NCI-H748 (cell line): ENCODE measurements at regions not wholly inside any gene's neighbourhood (a gene's known extent, or its start where the extent isn't known, plus 50 kb on each side); places are given as distances from the start of the nearest gene placed in this dataset.
A peak's percentile ranks its signal among the peaks of the same experiment; 100 is the strongest.

ENCODE experiments used
- DNase-seq: peaks from one replicate; lab custom pipeline; 2025; ENCODE audit not compliant: unreplicated experiment; lab: John Stamatoyannopoulos, UW

DNA sequence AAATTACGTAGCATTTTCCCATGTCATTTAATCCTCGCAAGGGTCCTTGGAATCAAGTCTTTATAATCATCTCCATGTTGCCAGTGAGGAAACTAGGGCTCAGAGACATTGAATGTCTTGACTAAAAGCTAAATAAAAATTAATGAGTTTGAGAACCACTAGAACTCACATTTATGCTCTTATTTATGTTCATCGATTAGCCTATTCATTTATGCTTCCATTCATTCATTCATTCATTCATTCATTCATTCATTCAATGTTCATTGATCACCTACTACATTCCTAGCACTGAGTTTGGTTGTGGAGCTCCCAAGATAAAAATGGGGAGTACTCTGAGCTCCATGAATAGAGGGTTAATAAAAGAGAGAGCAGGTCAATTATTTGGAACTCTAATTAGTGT lies 59.7 kb downstream of the KCNA1 start:
- DNase-seq = no peak

DNA sequence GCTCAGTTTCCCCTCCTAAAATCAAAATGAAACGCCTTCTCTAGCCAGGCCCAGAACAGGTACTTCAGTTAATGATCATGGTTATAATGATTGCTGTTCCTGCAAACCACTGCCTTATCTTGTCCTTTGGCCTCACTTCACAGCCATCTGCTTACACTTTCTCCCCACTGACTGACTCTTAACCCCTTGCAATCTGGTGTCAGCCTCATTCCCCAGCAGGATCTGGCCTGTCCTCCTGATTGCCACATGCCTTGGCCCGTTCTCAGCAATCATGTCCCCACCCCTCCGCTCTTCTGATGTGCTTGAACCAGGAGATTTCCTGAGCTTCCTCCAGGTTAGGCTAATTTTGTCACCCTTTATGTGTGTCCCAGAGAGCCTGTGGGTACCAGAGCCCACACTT lies 64.5 kb downstream of the KCNA1 start:
- DNase-seq = no peak

DNA sequence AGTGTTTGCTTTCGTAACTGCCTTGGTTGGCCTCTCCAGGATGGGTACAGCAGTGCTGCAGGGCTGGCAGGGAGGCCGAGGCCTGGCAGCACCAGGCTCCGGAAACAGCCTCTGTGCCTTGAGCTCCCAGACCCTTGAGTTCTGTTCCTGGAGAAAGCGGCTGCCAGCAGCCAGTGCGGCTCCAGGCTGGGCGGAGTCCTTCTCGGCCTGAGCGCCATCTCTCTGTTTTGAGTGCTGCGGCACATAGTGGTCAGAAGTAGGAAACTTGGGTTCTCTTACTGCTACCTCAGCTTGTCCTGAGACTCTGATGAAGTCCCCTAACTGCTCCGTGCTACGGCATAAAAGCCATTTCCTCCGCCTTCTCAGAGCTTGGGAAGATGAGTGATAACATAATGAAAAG lies 65.9 kb downstream of the KCNA1 start:
- DNase-seq = no peak

DNA sequence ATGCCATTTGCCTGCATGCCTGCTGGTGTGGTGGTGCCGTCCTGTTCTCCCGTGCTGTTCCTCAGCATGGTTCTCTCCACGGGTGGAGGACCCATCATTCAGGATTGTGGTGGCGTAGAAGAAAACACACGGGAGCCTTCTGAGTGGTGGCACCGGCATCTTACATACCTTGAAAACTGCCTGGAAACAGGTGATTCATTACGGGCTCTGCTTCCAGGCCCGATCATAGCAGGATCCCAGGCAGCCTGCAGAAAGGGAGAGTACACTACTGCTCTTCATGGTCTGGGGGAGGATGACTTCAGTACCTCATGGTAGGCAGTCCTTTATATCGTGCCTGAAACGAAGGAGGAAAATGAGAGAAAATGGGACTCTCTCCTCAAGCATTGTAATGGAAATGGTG lies 66.6 kb upstream of the KCNA5 start:
- no peak for DNase-seq

DNA sequence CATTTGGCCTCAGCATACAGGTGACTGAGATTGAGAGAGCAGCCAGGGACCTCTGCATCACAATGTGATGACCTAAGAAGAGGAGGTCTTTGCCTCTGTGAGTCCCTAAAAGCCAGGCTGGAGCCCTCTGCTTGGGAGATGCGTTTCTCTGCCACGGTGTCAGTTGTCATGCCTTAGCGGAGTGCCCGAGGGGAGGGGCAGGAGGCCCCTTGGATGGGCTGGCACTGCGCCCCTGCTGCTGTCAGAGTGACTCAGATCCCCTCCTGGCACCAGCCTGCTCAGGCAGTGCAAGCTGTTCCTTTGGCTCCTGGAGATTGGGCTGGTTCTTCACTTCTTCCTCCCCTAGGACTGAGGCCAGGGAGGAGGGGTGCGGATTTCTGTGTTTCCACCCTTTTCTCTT lies 64.9 kb upstream of the KCNA5 start:
- DNase-seq = no peak

DNA sequence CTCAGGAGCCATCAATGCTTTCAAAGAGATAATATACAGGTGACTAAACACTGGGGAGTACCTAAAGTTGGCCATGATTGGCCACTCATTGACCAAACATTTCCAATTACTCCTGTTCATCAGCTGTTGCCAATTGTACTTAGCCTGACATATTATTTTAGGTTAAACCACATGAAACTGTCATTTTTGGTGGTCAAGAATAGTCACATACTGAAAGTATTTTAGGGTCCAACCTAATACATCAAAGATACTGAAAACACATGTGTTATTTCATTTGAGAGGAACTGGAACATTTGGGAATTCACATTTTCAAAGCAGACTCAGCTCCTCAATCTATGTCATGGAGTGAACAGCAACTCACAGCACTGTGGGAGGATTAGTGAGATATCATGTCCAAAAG lies 63.9 kb upstream of the KCNA5 start:
- DNase-seq = no peak

DNA sequence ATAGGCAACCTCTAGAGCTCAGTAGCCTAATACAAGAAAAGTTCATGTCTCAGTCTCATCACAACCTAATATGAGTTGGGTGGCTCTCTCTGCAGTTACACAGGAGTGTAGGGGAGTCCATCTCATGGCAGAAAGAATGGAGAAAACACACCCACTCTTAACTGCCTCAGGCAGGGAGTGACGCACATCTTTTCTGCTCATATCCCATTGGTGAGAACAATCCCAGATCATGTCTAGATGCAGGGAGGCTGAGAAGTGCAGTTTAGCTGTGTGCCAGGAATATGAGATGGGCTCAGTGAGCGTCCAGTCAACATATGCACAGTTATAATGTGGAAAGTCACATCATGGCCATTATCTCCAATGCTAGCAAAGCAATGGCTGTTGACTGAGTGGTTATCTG lies 59.3 kb upstream of the KCNA5 start:
- no peak for DNase-seq

DNA sequence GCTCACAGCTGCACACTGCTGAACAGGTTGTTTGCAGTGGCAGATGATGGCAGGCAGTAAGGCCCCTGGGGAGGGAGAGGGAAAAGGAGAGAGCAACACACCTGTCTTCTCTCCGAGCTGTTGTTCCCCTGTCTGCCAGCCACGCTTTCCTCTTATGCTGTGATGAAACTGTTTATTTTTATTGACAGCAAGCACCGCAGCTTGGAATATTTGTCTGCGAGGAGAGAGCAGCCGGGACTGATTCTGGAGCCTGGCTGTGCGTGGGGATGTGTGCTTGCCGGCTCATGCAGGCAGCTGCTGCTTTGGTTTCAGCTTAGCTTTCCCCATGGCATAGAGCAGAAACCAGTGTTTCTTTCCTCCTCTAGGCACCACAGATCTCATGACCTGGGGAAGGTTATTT lies 58.7 kb upstream of the KCNA5 start:
- peak; percentile 77 for DNase-seq

DNA sequence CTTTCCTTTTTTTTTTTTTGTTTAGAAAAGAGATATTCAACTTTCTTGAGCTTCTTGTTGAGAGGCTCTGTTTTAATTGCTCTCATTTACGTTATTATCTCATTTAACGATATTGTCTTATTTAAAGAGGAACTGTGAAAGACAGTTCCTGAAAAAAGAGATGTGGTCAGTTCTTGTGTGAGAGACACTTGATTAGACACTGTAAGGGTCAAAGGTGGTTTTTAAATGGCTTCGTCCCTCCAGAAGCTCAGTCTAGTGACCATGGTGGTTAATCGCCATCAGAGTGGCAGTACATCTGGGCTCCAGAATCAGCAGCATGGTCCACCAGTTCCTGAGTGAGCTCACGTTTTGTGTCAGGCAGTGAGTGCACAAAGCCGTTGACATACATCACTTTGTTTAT lies 57.9 kb upstream of the KCNA5 start:
- no peak for DNase-seq

DNA sequence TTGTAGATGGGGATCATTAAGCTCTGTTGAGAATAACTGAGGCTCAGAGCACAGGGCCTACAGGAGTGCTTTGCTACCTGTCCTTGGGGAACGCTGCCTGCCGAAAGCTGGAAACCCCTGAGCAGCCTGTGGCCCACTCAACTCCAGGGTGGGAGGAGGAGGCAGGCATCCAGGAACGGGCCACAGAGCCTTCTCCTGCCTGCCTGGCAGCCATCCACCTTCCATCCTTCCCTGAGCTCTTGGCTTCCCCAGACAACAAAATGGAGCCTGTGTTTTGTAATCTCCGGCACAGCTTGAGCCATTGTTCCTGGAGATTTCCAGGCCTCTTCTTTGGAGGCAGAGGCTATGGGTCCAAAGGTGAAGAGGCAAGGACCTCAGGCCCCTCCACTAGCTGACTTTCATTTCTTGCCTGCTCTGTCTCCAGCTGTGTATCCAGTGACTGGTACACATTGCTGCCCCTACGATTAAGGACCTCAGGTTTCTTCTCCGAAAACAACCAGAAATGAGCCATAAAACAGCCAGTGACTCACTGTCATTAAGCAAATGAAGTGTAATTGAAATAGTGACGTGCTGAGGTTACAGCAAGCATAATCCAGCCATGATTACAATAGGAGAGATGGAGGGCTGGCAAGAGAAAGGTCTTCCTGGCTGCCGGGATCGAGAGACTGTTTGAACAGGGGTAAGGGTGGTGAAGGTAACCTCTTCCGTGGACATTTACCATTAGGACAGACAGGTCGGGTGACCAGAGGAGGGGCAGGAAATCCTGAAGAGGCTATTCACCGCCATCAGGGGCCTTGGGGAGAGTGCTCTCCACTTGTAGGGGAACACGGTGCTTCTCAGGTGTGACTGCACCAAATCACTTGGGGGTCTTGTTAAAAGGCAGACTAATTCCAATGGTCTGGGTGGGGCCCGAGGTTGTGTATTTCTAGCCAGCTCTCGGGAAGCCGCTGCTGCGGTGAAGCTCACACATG lies 56.3 kb upstream of the KCNA5 start:
- DNase-seq = peak; percentile 82

DNA sequence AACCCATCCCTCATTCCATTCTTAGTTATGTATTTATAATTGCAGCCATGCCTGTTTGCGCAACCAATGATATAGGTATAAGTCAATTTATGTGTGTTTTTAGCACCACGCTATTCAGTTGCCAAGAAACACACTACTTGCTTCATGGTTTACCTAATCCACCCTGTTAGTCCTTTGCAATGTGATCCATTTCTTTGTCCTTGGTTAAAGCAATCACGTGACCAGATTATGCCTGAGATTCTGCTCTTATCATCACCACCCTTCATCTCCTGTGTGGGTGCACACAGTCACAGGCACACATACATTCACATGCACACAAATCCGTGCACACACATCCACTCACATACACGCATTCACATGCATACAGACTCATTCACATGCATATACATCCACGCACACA lies 52.3 kb upstream of the KCNA5 start:
- peak; percentile 97 for DNase-seq

DNA sequence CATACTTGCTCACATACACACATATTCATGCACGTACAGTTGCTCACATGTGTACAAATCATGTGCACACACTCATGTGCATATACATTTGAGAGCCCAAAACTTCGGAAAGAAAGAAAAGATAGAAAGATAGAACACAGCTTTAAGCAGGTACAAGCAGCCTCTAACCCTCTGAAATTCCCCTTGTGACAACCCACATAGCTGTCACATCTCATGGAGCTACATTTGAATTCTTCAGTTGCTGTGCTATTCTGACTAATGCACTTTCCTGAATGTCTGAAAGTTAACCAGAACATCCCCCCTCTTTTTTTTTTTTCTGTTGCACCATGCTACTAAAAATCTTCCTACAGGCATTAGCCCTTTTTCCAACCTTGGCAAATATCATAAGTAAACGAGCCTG lies 51.9 kb upstream of the KCNA5 start:
- no peak for DNase-seq

DNA sequence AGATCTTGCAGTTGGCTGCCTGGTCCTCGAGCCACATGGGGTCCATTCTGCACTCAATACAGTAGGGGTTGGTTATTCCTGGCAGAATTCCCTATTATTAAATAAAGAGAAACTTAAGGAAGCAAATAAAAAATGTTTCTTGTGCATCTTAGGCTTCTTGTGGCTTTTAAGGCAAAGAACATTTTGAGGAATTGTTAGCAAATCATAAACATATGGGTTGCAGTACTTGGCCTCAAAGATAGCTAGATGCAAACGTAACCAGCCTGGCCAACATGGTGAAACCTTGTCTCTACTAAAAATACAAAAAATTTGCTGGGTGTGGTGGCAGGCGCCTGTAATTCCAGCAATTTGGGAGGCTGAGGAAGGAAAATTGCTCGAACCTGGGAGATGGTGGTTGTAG lies 50.8 kb upstream of the KCNA5 start:
- DNase-seq = no peak
